ENCODE measurements at regions not wholly inside any gene's neighbourhood (a gene's known extent, or its start where the extent isn't known, plus 50 kb on each side); places are given as distances from the start of the nearest gene placed in this dataset.
"Not testable (repeated sequence)": the region's sequence is repeated elsewhere in the genome, so short reads cannot be mapped to it uniquely, and the experiment has no call there.

DNA sequence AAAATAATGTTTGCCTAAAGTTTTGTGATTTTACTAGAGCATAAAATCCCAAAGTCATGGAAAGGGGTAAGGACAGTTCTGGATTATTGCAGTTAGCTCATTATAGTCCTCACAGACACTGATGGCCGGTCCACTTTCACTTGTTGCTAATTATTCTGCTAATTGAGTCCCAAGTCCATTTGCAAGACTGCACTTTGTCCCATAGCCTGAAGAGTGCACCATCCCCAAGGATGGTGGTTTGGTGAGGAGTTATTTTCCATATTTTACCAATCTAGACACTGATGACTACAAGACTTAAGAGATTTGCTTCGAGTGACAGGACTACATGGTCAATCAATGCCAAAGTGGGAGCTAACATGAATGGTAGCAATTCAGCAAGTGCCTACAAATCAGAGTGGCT lies 181.8 kb upstream of the CACNA2D1 start:
- in situ Hi-C loops (cut with MboI; ENCODE audit: low sequenced_read_pairs), result no loop called here

DNA sequence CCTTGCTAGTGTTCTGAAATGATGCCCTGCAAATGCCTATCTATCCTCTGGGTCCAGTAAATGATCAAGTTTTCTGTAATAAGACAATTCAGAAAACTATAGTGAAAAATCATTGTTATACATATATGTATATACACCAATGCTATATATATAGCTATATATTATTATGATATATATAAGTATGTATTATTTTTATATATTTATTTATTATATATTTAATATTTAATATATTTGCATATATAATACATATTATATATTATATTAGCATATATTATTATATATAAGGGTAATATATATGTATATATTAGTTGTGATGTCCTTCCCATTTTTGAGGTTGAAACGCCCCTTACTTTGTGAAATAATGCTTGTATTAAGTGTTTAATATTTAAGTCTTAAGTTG lies 181.4 kb upstream of the CACNA2D1 start:
- in situ Hi-C loops (cut with MboI; ENCODE audit: low sequenced_read_pairs), result loop anchor here (25.0 kb wide), 1 partner anchor 588 kb away; no protein-coding TSS in a partner anchor

GRCh38 chr7:82624337-82624736 lies 180.8 kb upstream of the CACNA2D1 start:
- in situ Hi-C loops (cut with MboI; ENCODE audit: low sequenced_read_pairs), result loop anchor here (25.0 kb wide), 1 partner anchor 587 kb away; no protein-coding TSS in a partner anchor

GRCh38 chr7:82623812-82624211 lies 180.2 kb upstream of the CACNA2D1 start:
- in situ Hi-C loops (cut with MboI; ENCODE audit: low sequenced_read_pairs), result loop anchor here (25.0 kb wide), 1 partner anchor 587 kb away; no protein-coding TSS in a partner anchor

GRCh38 chr7:82617156-82617555 lies 173.6 kb upstream of the CACNA2D1 start:
- in situ Hi-C loops (cut with MboI; ENCODE audit: low sequenced_read_pairs), result loop anchor here (25.0 kb wide), 1 partner anchor 580 kb away; no protein-coding TSS in a partner anchor

DNA sequence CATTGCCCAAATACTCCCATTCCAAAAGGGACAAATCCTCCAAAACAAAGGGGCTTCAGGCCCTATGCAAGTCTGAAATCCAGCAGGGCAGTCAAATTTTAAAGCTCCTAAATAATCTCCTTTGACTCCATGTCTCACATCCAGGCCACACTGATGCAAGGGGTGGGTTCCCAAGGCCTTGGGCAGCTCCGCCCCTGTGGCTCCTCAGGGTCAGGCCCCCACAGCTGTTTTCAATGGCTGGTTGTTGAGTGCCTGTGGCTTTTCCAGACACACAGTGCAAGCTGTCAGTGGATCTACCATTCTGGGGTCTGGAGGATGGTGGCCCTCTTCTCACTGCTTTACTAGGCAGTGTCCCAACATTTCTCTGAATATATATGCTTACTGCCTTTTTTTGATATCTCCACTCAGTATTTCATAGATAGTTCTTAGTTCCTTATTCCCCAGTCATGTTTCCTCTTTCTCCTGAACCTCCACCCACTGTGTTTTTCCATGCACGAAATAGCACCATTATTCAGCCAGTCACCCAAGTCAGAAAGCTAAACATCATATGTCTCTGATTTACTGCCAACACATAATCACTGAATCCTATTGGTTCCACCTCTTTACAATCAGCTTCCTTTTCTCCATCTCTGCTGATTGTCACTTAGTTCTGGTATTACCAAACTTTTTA lies 172.6 kb upstream of the CACNA2D1 start:
- in situ Hi-C loops (cut with MboI; ENCODE audit: low sequenced_read_pairs), result loop anchor here (25.0 kb wide), 1 partner anchor 579 kb away; no protein-coding TSS in a partner anchor

GRCh38 chr7:82615527-82615926 lies 171.9 kb upstream of the CACNA2D1 start:
- in situ Hi-C loops (cut with MboI; ENCODE audit: low sequenced_read_pairs), result loop anchor here (25.0 kb wide), 1 partner anchor 578 kb away; no protein-coding TSS in a partner anchor

DNA sequence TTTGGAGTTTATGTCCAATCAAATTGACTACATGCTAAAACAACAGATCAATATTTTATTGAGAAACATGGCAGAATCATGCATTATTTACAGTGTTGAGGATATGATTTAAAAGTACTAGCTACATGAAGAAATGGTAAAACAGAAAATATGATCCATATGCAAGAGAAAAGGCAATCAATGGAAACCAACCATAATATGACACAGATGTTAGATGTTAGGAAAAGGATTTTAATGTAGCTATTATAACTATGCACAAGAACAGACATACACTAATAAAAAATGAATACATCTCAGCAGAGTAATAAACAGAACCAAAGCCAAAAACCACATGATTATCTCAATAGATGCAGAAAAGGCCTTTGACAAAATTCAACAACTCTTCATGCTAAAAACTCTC lies 166.2 kb upstream of the CACNA2D1 start:
- in situ Hi-C loops (cut with MboI; ENCODE audit: low sequenced_read_pairs), result loop anchor here (25.0 kb wide), 1 partner anchor 572 kb away; no protein-coding TSS in a partner anchor

GRCh38 chr7:82605247-82605864 lies 161.8 kb upstream of the CACNA2D1 start:
- in situ Hi-C loops (cut with MboI; ENCODE audit: low sequenced_read_pairs), result loop anchor here (25.0 kb wide), 1 partner anchor 568 kb away; no protein-coding TSS in a partner anchor

GRCh38 chr7:82602066-82602465 lies 158.5 kb upstream of the CACNA2D1 start:
- in situ Hi-C loops (cut with MboI; ENCODE audit: low sequenced_read_pairs), result loop anchor here (25.0 kb wide), 1 partner anchor 565 kb away; no protein-coding TSS in a partner anchor

- in situ Hi-C loops (cut with MboI; ENCODE audit: low sequenced_read_pairs), result loop anchor here (25.0 kb wide), 1 partner anchor 563 kb away; no protein-coding TSS in a partner anchor
Observed at GRCh38 chr7:82600531-82600930, 157.0 kb upstream of the CACNA2D1 start.

DNA sequence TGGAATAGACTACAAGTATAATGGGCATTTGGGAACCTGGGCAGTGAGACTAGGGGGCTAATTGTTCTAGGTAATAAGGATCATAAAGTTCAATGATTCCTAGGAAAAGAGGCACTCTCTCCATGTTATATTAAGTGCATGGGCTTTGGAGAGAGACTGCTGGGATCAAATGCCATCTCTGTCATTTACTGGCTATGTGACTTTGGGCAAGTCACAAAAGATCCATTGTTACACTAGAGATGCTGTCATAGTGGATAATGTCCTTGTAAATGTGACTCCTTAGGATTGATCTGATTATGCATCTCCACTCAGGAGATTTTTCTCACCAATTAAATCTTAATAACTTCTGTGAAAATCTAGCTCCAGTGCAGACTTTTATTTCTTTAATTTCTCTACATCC lies 156.3 kb upstream of the CACNA2D1 start:
- in situ Hi-C loops (cut with MboI; ENCODE audit: low sequenced_read_pairs), result loop anchor here (25.0 kb wide), 1 partner anchor 563 kb away; no protein-coding TSS in a partner anchor

DNA sequence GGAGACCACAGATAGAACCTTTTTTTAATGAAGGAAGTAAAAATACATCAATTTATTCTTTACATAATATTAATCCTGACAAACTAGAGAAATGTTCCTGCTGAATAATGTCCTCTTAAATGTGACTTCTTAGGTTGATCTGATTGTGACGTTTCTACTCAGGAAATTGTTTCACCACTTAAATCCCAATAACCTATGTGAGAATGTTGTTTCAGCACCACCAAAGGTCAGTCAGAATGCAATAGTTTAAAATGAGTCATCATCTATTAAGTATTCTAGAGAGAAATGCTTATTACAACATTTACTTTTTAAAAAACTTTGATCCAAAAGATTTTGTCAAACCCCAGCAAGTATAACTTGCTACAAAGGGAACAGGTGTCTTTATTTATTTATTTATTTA lies 155.4 kb upstream of the CACNA2D1 start:
- in situ Hi-C loops (cut with MboI; ENCODE audit: low sequenced_read_pairs), result no loop called here

DNA sequence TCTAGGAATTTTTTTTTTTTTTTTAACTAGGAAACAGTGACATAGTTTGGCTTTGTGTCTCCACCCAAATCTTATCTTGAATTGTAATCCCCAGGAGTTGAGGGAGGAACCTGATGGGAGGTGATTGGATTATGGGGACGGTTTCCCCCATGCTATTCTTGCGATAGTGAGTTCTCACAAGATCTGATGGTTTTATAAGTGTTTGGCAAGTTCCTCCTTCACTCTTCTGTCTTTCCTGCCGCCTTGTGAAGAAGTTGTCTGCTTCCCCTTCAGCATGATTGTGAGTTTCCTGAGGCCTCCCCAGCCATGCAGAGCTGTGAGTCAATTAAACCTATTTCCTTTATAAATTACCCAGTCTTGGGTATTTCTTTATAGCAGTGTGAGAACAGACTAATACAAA lies 152.2 kb upstream of the CACNA2D1 start:
- in situ Hi-C loops (cut with MboI; ENCODE audit: low sequenced_read_pairs), result not testable (repeated sequence)

- in situ Hi-C loops (cut with MboI; ENCODE audit: low sequenced_read_pairs), result no loop called here
Observed at GRCh38 chr7:82595176-82595575, 151.6 kb upstream of the CACNA2D1 start.

DNA sequence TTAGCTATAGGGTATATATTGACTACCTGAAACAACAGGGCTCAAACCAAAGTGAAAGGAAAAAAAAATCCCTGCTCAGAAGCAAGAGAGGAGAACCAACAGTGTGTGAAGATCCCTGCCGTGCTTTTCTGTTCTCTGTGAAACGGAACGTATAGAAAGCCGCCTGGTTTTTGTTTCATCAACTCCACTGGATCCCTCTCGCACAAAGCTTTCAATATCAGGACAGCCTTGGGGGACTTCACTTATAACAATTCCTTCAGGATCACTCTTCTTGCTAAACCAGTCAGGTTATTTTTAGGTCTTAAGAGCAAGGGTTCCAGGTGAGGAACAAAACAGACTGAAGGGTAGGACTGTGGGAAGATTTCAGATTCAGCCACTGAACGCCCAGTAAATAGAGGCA lies 151.1 kb upstream of the CACNA2D1 start:
- in situ Hi-C loops (cut with MboI; ENCODE audit: low sequenced_read_pairs), result no loop called here

DNA sequence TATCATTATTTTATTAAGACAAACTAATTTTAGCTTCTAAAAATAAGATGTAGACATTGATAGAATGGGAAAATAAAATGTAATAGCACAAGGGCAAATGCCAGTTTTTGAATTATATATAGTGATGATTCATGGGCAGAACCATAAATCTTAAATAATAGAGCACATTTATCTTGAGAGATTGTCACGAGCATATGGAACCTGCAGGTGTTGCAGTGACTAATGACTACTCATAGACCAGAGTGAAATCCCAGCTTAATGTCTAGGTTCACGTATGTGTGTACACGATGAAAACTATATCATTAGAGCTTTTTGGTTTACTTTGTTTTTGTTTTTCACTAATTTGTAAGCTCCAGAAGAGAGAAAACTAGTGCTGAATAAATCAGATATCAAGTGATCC lies 150.2 kb upstream of the CACNA2D1 start:
- in situ Hi-C loops (cut with MboI; ENCODE audit: low sequenced_read_pairs), result no loop called here

GRCh38 chr7:82592416-82592815 lies 148.8 kb upstream of the CACNA2D1 start:
- in situ Hi-C loops (cut with MboI; ENCODE audit: low sequenced_read_pairs), result no loop called here

- in situ Hi-C loops (cut with MboI; ENCODE audit: low sequenced_read_pairs), result no loop called here
Observed at GRCh38 chr7:82579047-82579446, 135.5 kb upstream of the CACNA2D1 start.

DNA sequence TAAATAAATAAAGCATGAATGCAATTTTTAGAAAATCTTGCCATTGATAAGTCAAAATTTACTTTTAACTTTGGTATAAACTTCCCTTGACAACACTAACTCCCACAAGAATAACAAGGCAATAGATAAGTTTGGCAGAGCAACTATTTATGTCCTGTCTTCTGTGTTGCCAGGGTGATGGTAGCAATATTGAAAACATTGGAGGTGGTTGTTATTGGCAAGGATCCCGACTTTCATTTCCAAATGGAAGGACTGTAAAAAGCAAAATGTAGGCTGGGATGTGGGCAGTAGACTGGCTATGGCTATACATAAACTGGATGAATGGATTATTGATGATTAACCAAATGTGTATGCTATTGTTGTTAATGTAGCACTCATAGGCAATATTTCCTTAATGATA lies 134.9 kb upstream of the CACNA2D1 start:
- in situ Hi-C loops (cut with MboI; ENCODE audit: low sequenced_read_pairs), result no loop called here

- in situ Hi-C loops (cut with MboI; ENCODE audit: low sequenced_read_pairs), result no loop called here
Observed at GRCh38 chr7:82572195-82572880, 128.8 kb upstream of the CACNA2D1 start.
